HepG2 (cell line): ENCODE measurements at regions not wholly inside any gene's neighbourhood (a gene's known extent, or its start where the extent isn't known, plus 50 kb on each side); places are given as distances from the start of the nearest gene placed in this dataset.

Source experiments
- ATAC-seq: fragments of 200-7000 bp; cut with Tn5 transposase; 3 replicates; pipeline ENCODE4 v1.9.1; 2020; ENCODE audit warnings: mild to moderate bottlenecking, moderate library complexity
- BruUV-seq: library from RNA; stranded (reverse); fragments of 400-500 nt; replicated peaks from 2 replicates; lab custom pipeline; 2021; lab: Mats Ljungman, UMichigan
- CTCF ChIA-PET: fragments of 300-600 bp; formaldehyde crosslinking; extraction: SDS; loops from one replicate; lab custom pipeline; 2021; ENCODE audit warnings: low total read pairs, inconsistent platforms, low intra/inter-chr PET ratio; lab: Yijun Ruan, JAX
- POLR2A ChIA-PET: fragments of 350-600 bp; sonication (Branson Sonifier 250); formaldehyde crosslinking; loops from one replicate; lab custom pipeline; 2020; ENCODE audit warnings: antibody characterized with exemption, inconsistent platforms; lab: Yijun Ruan, JAX
- DNase-seq: peaks from one replicate; pipeline ENCODE4 v3.0.0-alpha.2; 2015; ENCODE audit warnings: low spot score
- FAIRE-seq: peaks from 3 replicates; lab custom pipeline; 2011; peaks lifted over from hg19 to GRCh38; lab: Jason Lieb, UNC
- H2AFZ ChIP-seq: one replicate; pipeline ENCODE4 v1.6.1; 2011; ENCODE audit warnings: low read length, inconsistent platforms
- H3K27ac ChIP-seq: fragments of 300-600 bp; 3 replicates; pipeline ENCODE4 v1.8.0; 2011; ENCODE audit warnings: mixed run types, mild to moderate bottlenecking, mixed read lengths, low read length, inconsistent platforms; ENCODE audit not compliant: insufficient read depth; ENCODE audit errors: extremely low read length
- H3K27me3 ChIP-seq, 2 experiments: fragments of 200-600 bp in 1 of 2; 2 replicates in 1 of 2; 3 replicates in 1 of 2; pipeline versions ENCODE4 v1.6.0 to v1.8.0; 2011; ENCODE audit warnings: low read length in 2 of 2, mild to moderate bottlenecking in 2 of 2, moderate library complexity in 2 of 2, inconsistent platforms in 1 of 2; ENCODE audit not compliant: insufficient read depth in 2 of 2, control insufficient read depth in 1 of 2
- H3K36me3 ChIP-seq, 2 experiments: fragments of 200-600 bp in 1 of 2; replicated peaks in 1 of 2; 2 replicates in 1 of 2; 3 replicates in 1 of 2; pipeline versions ENCODE4 v1.5.1 to v1.8.0; 2011; ENCODE audit warnings: low read length in 2 of 2, inconsistent platforms in 1 of 2; ENCODE audit not compliant: insufficient read depth in 2 of 2, control insufficient read depth in 1 of 2
- H3K4me1 ChIP-seq: 2 replicates; pipeline ENCODE4 v1.5.1; 2012; ENCODE audit warnings: low read length, inconsistent platforms; ENCODE audit not compliant: insufficient read depth
- H3K4me2 ChIP-seq: 2 replicates; pipeline ENCODE4 v1.6.0; 2011; ENCODE audit warnings: low read depth, low read length, inconsistent platforms
- H3K4me3 ChIP-seq, 3 experiments: fragments of 200-600 bp in 1 of 3; sonication (generic), shearing (Covaris generic) in 1 of 3; replicated peaks in 1 of 3; 2 replicates each; pipeline ENCODE4 v1.5.1; 2011 to 2016; ENCODE audit warnings: low read length in 3 of 3, inconsistent platforms in 2 of 3, low read depth in 2 of 3, mild to moderate bottlenecking in 2 of 3, control low read depth in 1 of 3, mixed read lengths in 1 of 3; ENCODE audit not compliant: insufficient read depth in 1 of 3
- H3K79me2 ChIP-seq: one replicate; pipeline ENCODE4 v1.6.1; 2011; ENCODE audit warnings: low read length, inconsistent platforms; ENCODE audit not compliant: insufficient read depth
- H3K9ac ChIP-seq: 2 replicates; pipeline ENCODE4 v1.6.0; 2011; ENCODE audit warnings: mild to moderate bottlenecking, low read depth, low read length, inconsistent platforms; ENCODE audit not compliant: insufficient read depth
- H3K9me3 ChIP-seq: 2 replicates; pipeline ENCODE4 v1.5.1; 2012; ENCODE audit warnings: mild to moderate bottlenecking, low read length
- H4K20me1 ChIP-seq: 2 replicates; pipeline ENCODE4 v1.6.0; 2011; ENCODE audit warnings: inconsistent platforms, mild to moderate bottlenecking, low read length, moderate library complexity; ENCODE audit not compliant: insufficient read depth
- NBN ChIP-seq: fragments of 450-650 bp; conservative IDR thresholded peaks from 2 replicates; pipeline ENCODE4 v1.6.1; 2017
- NFYC ChIP-seq: IDR thresholded peaks from 2 replicates; pipeline ENCODE4 v1.6.1; 2016; ENCODE audit warnings: missing genetic modification reagents, missing compliant biosample characterization
- POLR2G ChIP-seq: fragments of 200-400 bp; formaldehyde crosslinking; IDR thresholded peaks from 2 replicates; pipeline ENCODE4 v1.6.1; 2018; ENCODE audit warnings: mild to moderate bottlenecking, low read depth, low read length, moderate library complexity
- YEATS4 ChIP-seq: sonication (generic); formaldehyde crosslinking; IDR thresholded peaks from 2 replicates; pipeline ENCODE4 v1.4.0; 2020; ENCODE audit warnings: missing genetic modification reagents, borderline replicate concordance
- ZNF75D ChIP-seq: sonication (generic); formaldehyde crosslinking; IDR thresholded peaks from 2 replicates; pipeline ENCODE4 v1.8.1; 2023; ENCODE audit warnings: missing genetic modification reagents, mild to moderate bottlenecking, borderline replicate concordance
- ZNF792 ChIP-seq: IDR thresholded peaks from 2 replicates; pipeline ENCODE4 v1.6.1; 2016
- WGBS: methylation state at CpG from one replicate; pipeline ENCODE4 v1.1.6; 2017; ENCODE audit warnings: low lambda C conversion rate; 5-methylcytosine and 5-hydroxymethylcytosine counted together
- in situ Hi-C: cut with HindIII; loops from 2 replicates; pipeline ENCODE4 v1.10.0; 2017; ENCODE audit warnings: low pct_unique_long_range_greater_than_20kb; ENCODE audit not compliant: extremely low pct_ligation_motif_present
- intact Hi-C: fragments of 100-400 bp; cut with micrococcal nuclease; formaldehyde crosslinking; loops from one replicate; pipeline ENCODE4 v1.10.0; 2022; ENCODE audit not compliant: unreplicated experiment
- TF ChIP-seq, protein P1 (sequence below): sonication (generic); formaldehyde crosslinking; IDR thresholded peaks from 2 replicates; pipeline ENCODE4 v1.4.0; 2020; ENCODE audit warnings: missing genetic modification reagents, mild to moderate bottlenecking, borderline replicate concordance
- TF ChIP-seq, protein P2 (sequence below): IDR thresholded peaks from 2 replicates; pipeline ENCODE4 v1.6.1; 2012; ENCODE audit warnings: low read depth, low read length, improper control_type of control experiment
- TF ChIP-seq, protein P3 (sequence below): sonication (generic); formaldehyde crosslinking; IDR thresholded peaks from 2 replicates; pipeline ENCODE4 v1.4.0; 2020; ENCODE audit warnings: missing genetic modification reagents, mild to moderate bottlenecking, borderline replicate concordance
- TF ChIP-seq, protein P4 (sequence below): sonication (generic); formaldehyde crosslinking; IDR thresholded peaks from 2 replicates; pipeline ENCODE4 v1.5.0; 2020; ENCODE audit warnings: mild to moderate bottlenecking, missing genetic modification reagents, borderline replicate concordance
- TF ChIP-seq, protein P5 (sequence below): sonication (generic); formaldehyde crosslinking; IDR thresholded peaks from 2 replicates; pipeline ENCODE4 v1.4.0; 2020; ENCODE audit warnings: missing genetic modification reagents, borderline replicate concordance

DNA sequence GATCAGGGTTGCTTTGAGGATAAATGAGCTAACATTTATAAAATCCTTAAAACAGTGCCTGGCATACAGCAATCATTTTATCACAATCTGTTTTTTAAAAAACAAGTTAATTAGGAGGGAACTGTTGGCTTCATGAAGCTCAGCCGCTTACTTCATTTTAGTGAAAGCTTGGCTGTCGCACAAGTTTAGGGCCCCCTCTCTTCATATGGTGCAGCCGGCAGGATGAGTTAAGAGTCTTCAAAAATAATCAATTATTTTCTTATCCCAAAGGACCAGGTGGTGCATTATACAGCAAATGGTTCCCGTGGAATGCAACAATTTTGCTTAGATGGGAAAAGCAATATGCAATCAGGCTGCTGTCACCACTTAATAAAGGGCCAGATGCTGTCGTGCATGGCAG is 57.4 kb upstream of the PROKR2 start:
- Histone ChIP-seq H3K79me2 (no peaks in the 10 kb centered on the region), H3K27me3 (peaks cover 5 to 21% of the 10 kb centered on the region in 2 experiments; a peak in 3 of 5 replicates), H3K4me3 (no peak overlapping the region), H3K9ac (no peak overlapping the region), H2AFZ (no peak overlapping the region), H4K20me1 (no peaks in the 10 kb centered on the region), H3K9me3 (no peaks in the 10 kb centered on the region), H3K27ac (no peak overlapping the region), H3K36me3 (no peaks in the 10 kb centered on the region), H3K4me2 (no peak overlapping the region), H3K4me1 (no peaks in the 10 kb centered on the region)
- BruUV-seq, result no TSS peak
- ATAC-seq (no peak), FAIRE-seq (no peak), DNase-seq (no peak)
- in situ Hi-C loops (no loop called here), intact Hi-C loops (no loop called here)
- WGBS, result 26% methylated on average over 5 of the region's 5 CpGs
- ChIA-PET CTCF (no interaction called here), POLR2A (no interaction called here)
- TF ChIP-seq ZNF792 (CRISPR knock-in tag) (no peak), NFYC (CRISPR knock-in tag) (no peak), POLR2G (no peak), ZNF75D (no peak), NBN (no peak), YEATS4 (no peak)
- TF ChIP-seq, protein P1, sequence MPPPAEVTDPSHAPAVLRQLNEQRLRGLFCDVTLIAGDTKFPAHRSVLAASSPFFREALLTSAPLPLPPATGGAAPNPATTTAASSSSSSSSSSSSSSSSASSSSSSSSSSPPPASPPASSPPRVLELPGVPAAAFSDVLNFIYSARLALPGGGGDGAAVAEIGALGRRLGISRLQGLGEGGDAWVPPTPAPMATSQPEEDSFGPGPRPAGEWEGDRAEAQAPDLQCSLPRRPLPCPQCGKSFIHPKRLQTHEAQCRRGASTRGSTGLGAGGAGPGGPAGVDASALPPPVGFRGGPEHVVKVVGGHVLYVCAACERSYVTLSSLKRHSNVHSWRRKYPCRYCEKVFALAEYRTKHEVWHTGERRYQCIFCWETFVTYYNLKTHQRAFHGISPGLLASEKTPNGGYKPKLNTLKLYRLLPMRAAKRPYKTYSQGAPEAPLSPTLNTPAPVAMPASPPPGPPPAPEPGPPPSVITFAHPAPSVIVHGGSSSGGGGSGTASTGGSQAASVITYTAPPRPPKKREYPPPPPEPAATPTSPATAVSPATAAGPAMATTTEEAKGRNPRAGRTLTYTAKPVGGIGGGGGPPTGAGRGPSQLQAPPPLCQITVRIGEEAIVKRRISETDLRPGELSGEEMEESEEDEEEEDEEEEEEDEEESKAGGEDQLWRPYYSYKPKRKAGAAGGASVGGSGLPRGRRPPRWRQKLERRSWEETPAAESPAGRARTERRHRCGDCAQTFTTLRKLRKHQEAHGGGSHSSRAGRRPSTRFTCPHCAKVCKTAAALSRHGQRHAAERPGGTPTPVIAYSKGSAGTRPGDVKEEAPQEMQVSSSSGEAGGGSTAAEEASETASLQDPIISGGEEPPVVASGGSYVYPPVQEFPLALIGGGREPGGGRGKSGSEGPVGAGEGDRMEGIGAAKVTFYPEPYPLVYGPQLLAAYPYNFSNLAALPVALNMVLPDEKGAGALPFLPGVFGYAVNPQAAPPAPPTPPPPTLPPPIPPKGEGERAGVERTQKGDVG (CRISPR knock-in tag), result no peak
- TF ChIP-seq, protein P2, sequence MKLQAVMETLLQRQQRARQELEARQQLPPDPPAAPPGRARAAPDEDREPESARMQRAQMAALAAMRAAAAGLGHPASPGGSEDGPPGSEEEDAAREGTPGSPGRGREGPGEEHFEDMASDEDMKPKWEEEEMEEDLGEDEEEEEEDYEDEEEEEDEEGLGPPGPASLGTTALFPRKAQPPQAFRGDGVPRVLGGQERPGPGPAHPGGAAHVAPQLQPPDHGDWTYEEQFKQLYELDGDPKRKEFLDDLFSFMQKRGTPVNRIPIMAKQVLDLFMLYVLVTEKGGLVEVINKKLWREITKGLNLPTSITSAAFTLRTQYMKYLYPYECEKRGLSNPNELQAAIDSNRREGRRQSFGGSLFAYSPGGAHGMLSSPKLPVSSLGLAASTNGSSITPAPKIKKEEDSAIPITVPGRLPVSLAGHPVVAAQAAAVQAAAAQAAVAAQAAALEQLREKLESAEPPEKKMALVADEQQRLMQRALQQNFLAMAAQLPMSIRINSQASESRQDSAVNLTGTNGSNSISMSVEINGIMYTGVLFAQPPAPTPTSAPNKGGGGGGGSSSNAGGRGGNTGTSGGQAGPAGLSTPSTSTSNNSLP, result no peak
- TF ChIP-seq, protein P3, sequence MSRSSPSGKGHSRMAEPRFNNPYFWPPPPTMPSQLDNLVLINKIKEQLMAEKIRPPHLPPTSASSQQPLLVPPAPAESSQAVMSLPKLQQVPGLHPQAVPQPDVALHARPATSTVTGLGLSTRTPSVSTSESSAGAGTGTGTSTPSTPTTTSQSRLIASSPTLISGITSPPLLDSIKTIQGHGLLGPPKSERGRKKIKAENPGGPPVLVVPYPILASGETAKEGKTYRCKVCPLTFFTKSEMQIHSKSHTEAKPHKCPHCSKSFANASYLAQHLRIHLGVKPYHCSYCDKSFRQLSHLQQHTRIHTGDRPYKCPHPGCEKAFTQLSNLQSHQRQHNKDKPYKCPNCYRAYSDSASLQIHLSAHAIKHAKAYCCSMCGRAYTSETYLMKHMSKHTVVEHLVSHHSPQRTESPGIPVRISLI (CRISPR knock-in tag), result no peak
- TF ChIP-seq, protein P4, sequence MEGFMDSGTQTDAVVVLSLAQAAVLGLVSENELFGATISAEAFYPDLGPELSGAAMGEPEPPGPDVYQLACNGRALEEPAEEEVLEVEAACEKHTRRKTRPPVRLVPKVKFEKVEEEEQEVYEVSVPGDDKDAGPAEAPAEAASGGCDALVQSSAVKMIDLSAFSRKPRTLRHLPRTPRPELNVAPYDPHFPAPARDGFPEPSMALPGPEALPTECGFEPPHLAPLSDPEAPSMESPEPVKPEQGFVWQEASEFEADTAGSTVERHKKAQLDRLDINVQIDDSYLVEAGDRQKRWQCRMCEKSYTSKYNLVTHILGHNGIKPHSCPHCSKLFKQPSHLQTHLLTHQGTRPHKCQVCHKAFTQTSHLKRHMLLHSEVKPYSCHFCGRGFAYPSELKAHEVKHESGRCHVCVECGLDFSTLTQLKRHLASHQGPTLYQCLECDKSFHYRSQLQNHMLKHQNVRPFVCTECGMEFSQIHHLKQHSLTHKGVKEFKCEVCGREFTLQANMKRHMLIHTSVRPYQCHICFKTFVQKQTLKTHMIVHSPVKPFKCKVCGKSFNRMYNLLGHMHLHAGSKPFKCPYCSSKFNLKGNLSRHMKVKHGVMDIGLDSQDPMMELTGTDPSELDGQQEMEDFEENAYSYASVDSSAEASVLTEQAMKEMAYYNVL, result no peak
- TF ChIP-seq, protein P5, sequence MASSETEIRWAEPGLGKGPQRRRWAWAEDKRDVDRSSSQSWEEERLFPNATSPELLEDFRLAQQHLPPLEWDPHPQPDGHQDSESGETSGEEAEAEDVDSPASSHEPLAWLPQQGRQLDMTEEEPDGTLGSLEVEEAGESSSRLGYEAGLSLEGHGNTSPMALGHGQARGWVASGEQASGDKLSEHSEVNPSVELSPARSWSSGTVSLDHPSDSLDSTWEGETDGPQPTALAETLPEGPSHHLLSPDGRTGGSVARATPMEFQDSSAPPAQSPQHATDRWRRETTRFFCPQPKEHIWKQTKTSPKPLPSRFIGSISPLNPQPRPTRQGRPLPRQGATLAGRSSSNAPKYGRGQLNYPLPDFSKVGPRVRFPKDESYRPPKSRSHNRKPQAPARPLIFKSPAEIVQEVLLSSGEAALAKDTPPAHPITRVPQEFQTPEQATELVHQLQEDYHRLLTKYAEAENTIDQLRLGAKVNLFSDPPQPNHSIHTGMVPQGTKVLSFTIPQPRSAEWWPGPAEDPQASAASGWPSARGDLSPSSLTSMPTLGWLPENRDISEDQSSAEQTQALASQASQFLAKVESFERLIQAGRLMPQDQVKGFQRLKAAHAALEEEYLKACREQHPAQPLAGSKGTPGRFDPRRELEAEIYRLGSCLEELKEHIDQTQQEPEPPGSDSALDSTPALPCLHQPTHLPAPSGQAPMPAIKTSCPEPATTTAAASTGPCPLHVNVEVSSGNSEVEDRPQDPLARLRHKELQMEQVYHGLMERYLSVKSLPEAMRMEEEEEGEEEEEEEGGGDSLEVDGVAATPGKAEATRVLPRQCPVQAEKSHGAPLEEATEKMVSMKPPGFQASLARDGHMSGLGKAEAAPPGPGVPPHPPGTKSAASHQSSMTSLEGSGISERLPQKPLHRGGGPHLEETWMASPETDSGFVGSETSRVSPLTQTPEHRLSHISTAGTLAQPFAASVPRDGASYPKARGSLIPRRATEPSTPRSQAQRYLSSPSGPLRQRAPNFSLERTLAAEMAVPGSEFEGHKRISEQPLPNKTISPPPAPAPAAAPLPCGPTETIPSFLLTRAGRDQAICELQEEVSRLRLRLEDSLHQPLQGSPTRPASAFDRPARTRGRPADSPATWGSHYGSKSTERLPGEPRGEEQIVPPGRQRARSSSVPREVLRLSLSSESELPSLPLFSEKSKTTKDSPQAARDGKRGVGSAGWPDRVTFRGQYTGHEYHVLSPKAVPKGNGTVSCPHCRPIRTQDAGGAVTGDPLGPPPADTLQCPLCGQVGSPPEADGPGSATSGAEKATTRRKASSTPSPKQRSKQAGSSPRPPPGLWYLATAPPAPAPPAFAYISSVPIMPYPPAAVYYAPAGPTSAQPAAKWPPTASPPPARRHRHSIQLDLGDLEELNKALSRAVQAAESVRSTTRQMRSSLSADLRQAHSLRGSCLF (CRISPR knock-in tag), result no peak
